HCT116 (cell line): ENCODE measurements at regions not wholly inside any gene's neighbourhood (a gene's known extent, or its start where the extent isn't known, plus 50 kb on each side); places are given as distances from the start of the nearest gene placed in this dataset.

Experiments
- ATAC-seq: fragments of 200-7000 bp; cut with Tn5 transposase; 2 replicates; pipeline ENCODE4 v1.9.1; 2020; ENCODE audit warnings: mild to moderate bottlenecking, moderate library complexity
- BruUV-seq: library from RNA; stranded (reverse); fragments of 400-500 nt; replicated peaks from 2 replicates; lab custom pipeline; 2021; lab: Mats Ljungman, UMichigan
- CTCF ChIA-PET: fragments of 300-600 bp; sonication (Branson Sonifier 250); formaldehyde crosslinking; loops from one replicate; lab custom pipeline; 2021; ENCODE audit warnings: antibody characterized with exemption; lab: Charles Lee
- POLR2A ChIA-PET: fragments of 300-600, 350-600 bp; sonication (Branson Sonifier 250); formaldehyde crosslinking; loops from one replicate; lab custom pipeline; 2021; ENCODE audit warnings: antibody characterized with exemption; lab: Charles Lee
- RAD21 ChIA-PET, 2 experiments: fragments of 300-600 bp; sonication (Branson Sonifier 250); formaldehyde crosslinking; loops; one replicate each; lab custom pipeline; 2023; ENCODE audit warnings: low total read pairs in 2 of 2; ENCODE audit not compliant: uncharacterized antibody in 2 of 2, unreplicated experiment in 2 of 2, low non-redundant PET in 1 of 2; lab: Charles Lee
- DNase-seq: peaks from one replicate; pipeline ENCODE4 v3.0.0-alpha.2; 2010; ENCODE audit warnings: low read depth, low spot score
- H2AFZ ChIP-seq: fragments of 200-600 bp; shearing (Covaris generic), sonication (generic); 2 replicates; pipeline ENCODE4 v1.6.1; 2017; ENCODE audit warnings: low read depth, mixed run types, mixed read lengths, antibody characterized with exemption, low read length; ENCODE audit not compliant: poor library complexity, severe bottlenecking
- H3K27ac ChIP-seq: 2 replicates; pipeline ENCODE4 v1.5.1; 2012; ENCODE audit warnings: low read depth, low read length
- H3K27me3 ChIP-seq: fragments of 200-600 bp; sonication (generic); 2 replicates; pipeline ENCODE4 v1.6.1; 2016; ENCODE audit warnings: mixed run types, low read length, mixed read lengths; ENCODE audit not compliant: insufficient read depth
- H3K36me3 ChIP-seq, 2 experiments: fragments of 200-500 bp in 1 of 2; fragments of 200-600 bp in 1 of 2; sonication (Bioruptor generic) in 1 of 2; sonication (generic) in 1 of 2; 2 replicates each; pipeline versions ENCODE4 v1.5.1 to v1.6.1; 2014 to 2016; ENCODE audit warnings: low read length in 2 of 2, inconsistent platforms in 1 of 2, mixed read lengths in 1 of 2, mixed run types in 1 of 2; ENCODE audit not compliant: insufficient read depth in 2 of 2, control insufficient read depth in 1 of 2
- H3K4me1 ChIP-seq, 2 experiments: fragments of 200-600 bp in 1 of 2; sonication (generic) in 1 of 2; 2 replicates each; pipeline versions ENCODE4 v1.5.1 to v1.6.1; 2012 to 2017; ENCODE audit warnings: low read length in 2 of 2, inconsistent platforms in 1 of 2, mild to moderate bottlenecking in 1 of 2, mixed read lengths in 1 of 2, mixed run types in 1 of 2, moderate library complexity in 1 of 2; ENCODE audit not compliant: insufficient read depth in 2 of 2, control insufficient read depth in 1 of 2
- H3K4me2 ChIP-seq: fragments of 200-600 bp; sonication (generic); 2 replicates; pipeline ENCODE4 v1.6.1; 2017; ENCODE audit warnings: mixed run types, low read length, mixed read lengths
- H3K4me3 ChIP-seq, 2 experiments: fragments of 200-600 bp in 1 of 2; sonication (generic) in 1 of 2; replicated peaks in 1 of 2; 2 replicates each; pipeline ENCODE4 v1.5.1; 2011 to 2016; ENCODE audit warnings: low read length in 2 of 2, control low read depth in 1 of 2, low read depth in 1 of 2, mild to moderate bottlenecking in 1 of 2, mixed read lengths in 1 of 2, mixed run types in 1 of 2
- H3K79me2 ChIP-seq: fragments of 200-600 bp; sonication (generic); 2 replicates; pipeline ENCODE4 v1.6.1; 2017; ENCODE audit warnings: mild to moderate bottlenecking, mixed run types, low read length, moderate library complexity, mixed read lengths; ENCODE audit not compliant: insufficient read depth
- H3K9ac ChIP-seq: fragments of 200-600 bp; sonication (generic); 2 replicates; pipeline ENCODE4 v1.6.1; 2016; ENCODE audit warnings: low read length, mixed read lengths
- H3K9me2 ChIP-seq: fragments of 200-600 bp; sonication (generic), shearing (Covaris generic); 2 replicates; pipeline ENCODE4 v1.6.1; 2017; ENCODE audit warnings: mixed run types, mild to moderate bottlenecking, moderate library complexity; ENCODE audit not compliant: insufficient read depth
- H3K9me3 ChIP-seq, 2 experiments: fragments of 200-500 bp in 1 of 2; fragments of 200-600 bp in 1 of 2; sonication (Bioruptor generic) in 1 of 2; sonication (generic) in 1 of 2; 2 replicates each; pipeline ENCODE4 v1.6.1; 2014 to 2017; ENCODE audit warnings: low read length in 2 of 2, mixed read lengths in 2 of 2, inconsistent platforms in 1 of 2, low read depth in 1 of 2, mild to moderate bottlenecking in 1 of 2, mixed run types in 1 of 2, moderate library complexity in 1 of 2; ENCODE audit not compliant: control insufficient read depth in 1 of 2, insufficient read depth in 1 of 2
- H4K20me1 ChIP-seq: fragments of 200-600 bp; sonication (generic), shearing (Covaris generic); 2 replicates; pipeline ENCODE4 v1.6.1; 2017; ENCODE audit warnings: mixed run types, mild to moderate bottlenecking, moderate library complexity; ENCODE audit not compliant: insufficient read depth
- CEBPB ChIP-seq: IDR thresholded peaks from 2 replicates; pipeline ENCODE4 v1.6.1; 2012; ENCODE audit warnings: low read depth
- EGR1 ChIP-seq: IDR thresholded peaks from 2 replicates; pipeline ENCODE4 v1.6.1; 2012; ENCODE audit warnings: low read depth
- EZH2phosphoT487 ChIP-seq: fragments of 200-600 bp; IDR thresholded peaks from 2 replicates; pipeline ENCODE4 v1.6.1; 2018; ENCODE audit warnings: antibody characterized with exemption, borderline replicate concordance
- SP1 ChIP-seq: IDR thresholded peaks from 2 replicates; pipeline ENCODE4 v1.6.1; 2012; ENCODE audit warnings: low read depth
- SRF ChIP-seq: IDR thresholded peaks from 2 replicates; pipeline ENCODE4 v1.6.1; 2012; ENCODE audit warnings: low read depth
- ZNF274 ChIP-seq: fragments of 200-500 bp; sonication (Bioruptor generic); IDR thresholded peaks from 2 replicates; pipeline ENCODE4 v1.6.1; 2014; ENCODE audit warnings: mild to moderate bottlenecking, low read depth, low read length, inconsistent platforms
- intact Hi-C: fragments of 100-400 bp; cut with micrococcal nuclease; formaldehyde crosslinking; loops from 2 replicates; pipeline ENCODE4 v1.10.0; 2022
- TF ChIP-seq, protein P1 (sequence below): IDR thresholded peaks from 2 replicates; pipeline ENCODE4 v1.6.1; 2011; ENCODE audit warnings: mild to moderate bottlenecking, low read length, moderate library complexity; ENCODE audit not compliant: insufficient replicate concordance; ENCODE audit errors: extremely low read depth
- TF ChIP-seq, protein P2 (sequence below): IDR thresholded peaks from 2 replicates; pipeline ENCODE4 v1.6.1; 2012

- no peak for TF ChIP-seq ZNF274
- TF ChIP-seq EGR1: no peak
- TF ChIP-seq, protein P1, sequence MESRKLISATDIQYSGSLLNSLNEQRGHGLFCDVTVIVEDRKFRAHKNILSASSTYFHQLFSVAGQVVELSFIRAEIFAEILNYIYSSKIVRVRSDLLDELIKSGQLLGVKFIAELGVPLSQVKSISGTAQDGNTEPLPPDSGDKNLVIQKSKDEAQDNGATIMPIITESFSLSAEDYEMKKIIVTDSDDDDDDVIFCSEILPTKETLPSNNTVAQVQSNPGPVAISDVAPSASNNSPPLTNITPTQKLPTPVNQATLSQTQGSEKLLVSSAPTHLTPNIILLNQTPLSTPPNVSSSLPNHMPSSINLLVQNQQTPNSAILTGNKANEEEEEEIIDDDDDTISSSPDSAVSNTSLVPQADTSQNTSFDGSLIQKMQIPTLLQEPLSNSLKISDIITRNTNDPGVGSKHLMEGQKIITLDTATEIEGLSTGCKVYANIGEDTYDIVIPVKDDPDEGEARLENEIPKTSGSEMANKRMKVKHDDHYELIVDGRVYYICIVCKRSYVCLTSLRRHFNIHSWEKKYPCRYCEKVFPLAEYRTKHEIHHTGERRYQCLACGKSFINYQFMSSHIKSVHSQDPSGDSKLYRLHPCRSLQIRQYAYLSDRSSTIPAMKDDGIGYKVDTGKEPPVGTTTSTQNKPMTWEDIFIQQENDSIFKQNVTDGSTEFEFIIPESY: no peak
- TF ChIP-seq, protein P2, sequence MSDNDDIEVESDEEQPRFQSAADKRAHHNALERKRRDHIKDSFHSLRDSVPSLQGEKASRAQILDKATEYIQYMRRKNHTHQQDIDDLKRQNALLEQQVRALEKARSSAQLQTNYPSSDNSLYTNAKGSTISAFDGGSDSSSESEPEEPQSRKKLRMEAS: no peak
Measured at GRCh38 chr2:237184919-237185552, 99.3 kb downstream of the COPS8 start (continued).

DNA sequence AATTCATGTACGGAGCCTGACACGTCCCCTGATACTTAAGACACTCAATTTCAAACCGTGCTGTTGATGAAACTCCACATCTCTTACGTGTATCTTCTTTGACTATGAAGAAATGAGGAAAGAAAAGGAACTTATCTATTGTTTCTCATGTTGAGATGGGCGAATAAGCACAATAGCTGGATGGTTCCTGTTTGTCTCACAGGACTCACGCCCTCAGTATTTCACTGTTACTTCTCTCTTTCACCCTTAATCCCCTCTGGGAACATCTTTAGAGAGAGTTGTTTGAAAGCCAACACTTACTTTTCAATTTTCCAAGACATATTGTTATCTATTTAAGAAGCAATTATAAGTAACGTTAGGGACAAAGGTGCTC lies 99.8 kb downstream of the COPS8 start:
- Histone ChIP-seq H3K9ac (no peak overlapping the region), H3K4me3 (no peak overlapping the region), H3K79me2 (no peaks in the 10 kb centered on the region), H3K9me3 (no peaks in the 10 kb centered on the region), H3K4me2 (peak overlapping the region; percentile 78; the same call in 1 of the 2 replicates), H3K36me3 (no peaks in the 10 kb centered on the region), H4K20me1 (no peaks in the 10 kb centered on the region), H3K27ac (no peak overlapping the region), H3K9me2 (no peaks in the 10 kb centered on the region), H2AFZ (no peak overlapping the region), H3K27me3 (no peaks in the 10 kb centered on the region), H3K4me1 (peaks cover 23 to 51% of the 10 kb centered on the region in 2 experiments)
- ChIA-PET RAD21 (no interaction called here), CTCF (interaction anchor here (1.4 kb wide), 1 partner anchor 17 kb away, joined by 3 read pairs; no protein-coding TSS in a partner anchor), POLR2A (no interaction called here)
- DNase-seq: no peak
- intact Hi-C loops: no loop called here
- no peak for ATAC-seq
- TF ChIP-seq SRF: no peak
- TF ChIP-seq EGR1: no peak
- TF ChIP-seq, protein P2: no peak
- no peak for TF ChIP-seq EZH2phosphoT487
- TF ChIP-seq CEBPB: no peak
- TF ChIP-seq SP1: no peak
- TF ChIP-seq, protein P1: no peak
- BruUV-seq: no TSS peak
